ENCODE measurements at regions not wholly inside any gene's neighbourhood (a gene's known extent, or its start where the extent isn't known, plus 50 kb on each side); places are given as distances from the start of the nearest gene placed in this dataset.

GRCh38 chr5:5637173-5637572, 214.7 kb downstream of the ICE1 start:
- Histone ChIP-seq H3K9ac (ENCODE audit: low read depth in 1 of 2, low read length in 2 of 2) (no peak overlapping the region), H3K9me3 (ENCODE audit: control insufficient read depth in 1 of 2, low read length in 2 of 2) (no peaks in the 10 kb centered on the region), H3K27me3 (ENCODE audit: control insufficient read depth in 1 of 2, insufficient read depth in 2 of 2, low read length in 2 of 2) (no peaks in the 10 kb centered on the region), H3K36me3 (ENCODE audit: control insufficient read depth in 1 of 2, insufficient read depth in 2 of 2, low read length in 2 of 2) (no peaks in the 10 kb centered on the region), H3K4me3 (ENCODE audit: low read depth in 1 of 2, low read length in 2 of 2) (no peak overlapping the region), H3K4me1 (ENCODE audit: control insufficient read depth in 1 of 2, insufficient read depth in 2 of 2, low read length in 2 of 2) (no peaks in the 10 kb centered on the region), H3K27ac (ENCODE audit: low read depth, low read length) (no peak overlapping the region)

- Histone ChIP-seq H3K9me3 (ENCODE audit: control insufficient read depth in 1 of 2, low read length in 2 of 2) (no peaks in the 10 kb centered on the region), H3K36me3 (ENCODE audit: control insufficient read depth in 1 of 2, insufficient read depth in 2 of 2, low read length in 2 of 2) (no peaks in the 10 kb centered on the region), H3K27me3 (ENCODE audit: control insufficient read depth in 1 of 2, insufficient read depth in 2 of 2, low read length in 2 of 2) (no peaks in the 10 kb centered on the region), H3K4me1 (ENCODE audit: control insufficient read depth in 1 of 2, insufficient read depth in 2 of 2, low read length in 2 of 2) (no peaks in the 10 kb centered on the region), H3K27ac (ENCODE audit: low read depth, low read length) (no peak overlapping the region), H3K9ac (ENCODE audit: low read depth in 1 of 2, low read length in 2 of 2) (no peak overlapping the region), H3K4me3 (ENCODE audit: low read depth in 1 of 2, low read length in 2 of 2) (no peak overlapping the region)
Measured at GRCh38 chr5:5634817-5635216, 212.3 kb downstream of the ICE1 start.

- Histone ChIP-seq H3K4me3 (ENCODE audit: low read depth in 1 of 2, low read length in 2 of 2) (no peak overlapping the region), H3K36me3 (ENCODE audit: control insufficient read depth in 1 of 2, insufficient read depth in 2 of 2, low read length in 2 of 2) (no peaks in the 10 kb centered on the region), H3K27ac (ENCODE audit: low read depth, low read length) (no peak overlapping the region), H3K27me3 (ENCODE audit: control insufficient read depth in 1 of 2, insufficient read depth in 2 of 2, low read length in 2 of 2) (no peaks in the 10 kb centered on the region), H3K9ac (ENCODE audit: low read depth in 1 of 2, low read length in 2 of 2) (no peak overlapping the region), H3K9me3 (ENCODE audit: control insufficient read depth in 1 of 2, low read length in 2 of 2) (no peaks in the 10 kb centered on the region), H3K4me1 (ENCODE audit: control insufficient read depth in 1 of 2, insufficient read depth in 2 of 2, low read length in 2 of 2) (no peaks in the 10 kb centered on the region)
Measured at GRCh38 chr5:5633579-5633978, 211.1 kb downstream of the ICE1 start.

GRCh38 chr5:5632678-5633077, 210.2 kb downstream of the ICE1 start:
- H3K9ac ChIP-seq (ENCODE audit: low read depth in 1 of 2, low read length in 2 of 2): no peak overlapping the region
- H3K36me3 ChIP-seq (ENCODE audit: control insufficient read depth in 1 of 2, insufficient read depth in 2 of 2, low read length in 2 of 2): no peaks in the 10 kb centered on the region
- no peak overlapping the region for H3K27ac ChIP-seq (ENCODE audit: low read depth, low read length)
- no peaks in the 10 kb centered on the region for H3K27me3 ChIP-seq (ENCODE audit: control insufficient read depth in 1 of 2, insufficient read depth in 2 of 2, low read length in 2 of 2)
- H3K4me1 ChIP-seq (ENCODE audit: control insufficient read depth in 1 of 2, insufficient read depth in 2 of 2, low read length in 2 of 2): no peaks in the 10 kb centered on the region
- H3K9me3 ChIP-seq (ENCODE audit: control insufficient read depth in 1 of 2, low read length in 2 of 2): no peaks in the 10 kb centered on the region
- no peak overlapping the region for H3K4me3 ChIP-seq (ENCODE audit: low read depth in 1 of 2, low read length in 2 of 2)

GRCh38 chr5:5629607-5629978, 207.1 kb downstream of the ICE1 start:
- Histone ChIP-seq H3K4me1 (ENCODE audit: control insufficient read depth in 1 of 2, insufficient read depth in 2 of 2, low read length in 2 of 2) (no peaks in the 10 kb centered on the region), H3K9ac (ENCODE audit: low read depth in 1 of 2, low read length in 2 of 2) (no peak overlapping the region), H3K36me3 (ENCODE audit: control insufficient read depth in 1 of 2, insufficient read depth in 2 of 2, low read length in 2 of 2) (no peaks in the 10 kb centered on the region), H3K27ac (ENCODE audit: low read depth, low read length) (no peak overlapping the region), H3K4me3 (ENCODE audit: low read depth in 1 of 2, low read length in 2 of 2) (no peak overlapping the region), H3K27me3 (ENCODE audit: control insufficient read depth in 1 of 2, insufficient read depth in 2 of 2, low read length in 2 of 2) (no peaks in the 10 kb centered on the region), H3K9me3 (ENCODE audit: control insufficient read depth in 1 of 2, low read length in 2 of 2) (peaks cover 0 to under 1% of the 10 kb centered on the region in 2 donors)

- Histone ChIP-seq H3K36me3 (ENCODE audit: control insufficient read depth in 1 of 2, insufficient read depth in 2 of 2, low read length in 2 of 2) (no peaks in the 10 kb centered on the region), H3K27me3 (ENCODE audit: control insufficient read depth in 1 of 2, insufficient read depth in 2 of 2, low read length in 2 of 2) (no peaks in the 10 kb centered on the region), H3K9me3 (ENCODE audit: control insufficient read depth in 1 of 2, low read length in 2 of 2) (peaks cover under 1 to 6% of the 10 kb centered on the region in 2 donors), H3K27ac (ENCODE audit: low read depth, low read length) (no peak overlapping the region), H3K4me3 (ENCODE audit: low read depth in 1 of 2, low read length in 2 of 2) (no peak overlapping the region), H3K9ac (ENCODE audit: low read depth in 1 of 2, low read length in 2 of 2) (no peak overlapping the region), H3K4me1 (ENCODE audit: control insufficient read depth in 1 of 2, insufficient read depth in 2 of 2, low read length in 2 of 2) (no peaks in the 10 kb centered on the region)
Measured at GRCh38 chr5:5628866-5629606, 206.6 kb downstream of the ICE1 start.

GRCh38 chr5:5626412-5626811, 203.9 kb downstream of the ICE1 start:
- H3K27me3 ChIP-seq (ENCODE audit: control insufficient read depth in 1 of 2, insufficient read depth in 2 of 2, low read length in 2 of 2): no peaks in the 10 kb centered on the region
- H3K36me3 ChIP-seq (ENCODE audit: control insufficient read depth in 1 of 2, insufficient read depth in 2 of 2, low read length in 2 of 2): peaks cover 0 to 4% of the 10 kb centered on the region in 2 donors
- no peaks in the 10 kb centered on the region for H3K4me1 ChIP-seq (ENCODE audit: control insufficient read depth in 1 of 2, insufficient read depth in 2 of 2, low read length in 2 of 2)
- no peak overlapping the region for H3K9ac ChIP-seq (ENCODE audit: low read depth in 1 of 2, low read length in 2 of 2)
- no peak overlapping the region for H3K27ac ChIP-seq (ENCODE audit: low read depth, low read length)
- H3K4me3 ChIP-seq (ENCODE audit: low read depth in 1 of 2, low read length in 2 of 2): no peak overlapping the region
- peaks cover 7 to 17% of the 10 kb centered on the region in 2 donors for H3K9me3 ChIP-seq (ENCODE audit: control insufficient read depth in 1 of 2, low read length in 2 of 2)

GRCh38 chr5:5625491-5625890, 203.0 kb downstream of the ICE1 start:
- Histone ChIP-seq H3K4me1 (ENCODE audit: control insufficient read depth in 1 of 2, insufficient read depth in 2 of 2, low read length in 2 of 2) (no peaks in the 10 kb centered on the region), H3K27me3 (ENCODE audit: control insufficient read depth in 1 of 2, insufficient read depth in 2 of 2, low read length in 2 of 2) (no peaks in the 10 kb centered on the region), H3K9me3 (ENCODE audit: control insufficient read depth in 1 of 2, low read length in 2 of 2) (peaks cover 7 to 17% of the 10 kb centered on the region in 2 donors), H3K27ac (ENCODE audit: low read depth, low read length) (no peak overlapping the region), H3K4me3 (ENCODE audit: low read depth in 1 of 2, low read length in 2 of 2) (no peak overlapping the region), H3K36me3 (ENCODE audit: control insufficient read depth in 1 of 2, insufficient read depth in 2 of 2, low read length in 2 of 2) (peaks cover 0 to 4% of the 10 kb centered on the region in 2 donors), H3K9ac (ENCODE audit: low read depth in 1 of 2, low read length in 2 of 2) (no peak overlapping the region)

- Histone ChIP-seq H3K27me3 (ENCODE audit: control insufficient read depth in 1 of 2, insufficient read depth in 2 of 2, low read length in 2 of 2) (no peaks in the 10 kb centered on the region), H3K4me3 (ENCODE audit: low read depth in 1 of 2, low read length in 2 of 2) (no peak overlapping the region), H3K9me3 (ENCODE audit: control insufficient read depth in 1 of 2, low read length in 2 of 2) (peaks cover 7 to 17% of the 10 kb centered on the region in 2 donors), H3K4me1 (ENCODE audit: control insufficient read depth in 1 of 2, insufficient read depth in 2 of 2, low read length in 2 of 2) (no peaks in the 10 kb centered on the region), H3K27ac (ENCODE audit: low read depth, low read length) (no peak overlapping the region), H3K36me3 (ENCODE audit: control insufficient read depth in 1 of 2, insufficient read depth in 2 of 2, low read length in 2 of 2) (peaks cover 0 to 4% of the 10 kb centered on the region in 2 donors), H3K9ac (ENCODE audit: low read depth in 1 of 2, low read length in 2 of 2) (no peak overlapping the region)
Measured at GRCh38 chr5:5623397-5623796, 200.9 kb downstream of the ICE1 start.

GRCh38 chr5:5622806-5623205, 200.3 kb downstream of the ICE1 start:
- Histone ChIP-seq H3K4me3 (ENCODE audit: low read depth in 1 of 2, low read length in 2 of 2) (no peak overlapping the region), H3K27me3 (ENCODE audit: control insufficient read depth in 1 of 2, insufficient read depth in 2 of 2, low read length in 2 of 2) (no peaks in the 10 kb centered on the region), H3K36me3 (ENCODE audit: control insufficient read depth in 1 of 2, insufficient read depth in 2 of 2, low read length in 2 of 2) (peaks cover 0 to 4% of the 10 kb centered on the region in 2 donors), H3K9me3 (ENCODE audit: control insufficient read depth in 1 of 2, low read length in 2 of 2) (peaks cover 7 to 17% of the 10 kb centered on the region in 2 donors), H3K4me1 (ENCODE audit: control insufficient read depth in 1 of 2, insufficient read depth in 2 of 2, low read length in 2 of 2) (no peaks in the 10 kb centered on the region), H3K27ac (ENCODE audit: low read depth, low read length) (no peak overlapping the region), H3K9ac (ENCODE audit: low read depth in 1 of 2, low read length in 2 of 2) (no peak overlapping the region)

Measured in duodenal mucosa (tissue), 2 donors.